ENCODE measurements at regions not wholly inside any gene's neighbourhood (a gene's known extent, or its start where the extent isn't known, plus 50 kb on each side); places are given as distances from the start of the nearest gene placed in this dataset.
A peak's percentile ranks its signal among the peaks of the same experiment; 100 is the strongest.

DNA sequence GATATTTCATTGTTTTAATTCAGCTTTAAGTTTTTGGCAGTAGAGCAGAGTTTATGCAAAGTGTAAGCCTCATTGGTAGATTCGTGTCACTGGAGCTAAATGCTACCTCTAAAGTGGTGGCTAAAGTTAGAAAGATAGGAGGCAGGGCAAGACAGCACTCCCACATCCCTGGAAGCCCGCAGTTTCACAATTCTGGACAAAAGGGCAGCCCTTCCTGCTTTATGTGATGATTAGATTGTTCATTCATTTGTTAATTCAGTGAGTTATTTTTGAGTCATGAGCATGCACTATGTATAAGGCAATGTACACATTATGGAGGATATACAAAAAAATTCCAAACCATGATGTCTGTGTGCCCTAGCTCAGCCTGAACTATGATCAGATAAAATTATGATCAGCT lies 52.1 kb upstream of the EIF3M start:
- in situ Hi-C loops (cut with MboI; ENCODE audit: low pct_unique_long_range_greater_than_20kb, low sequenced_read_pairs, unreplicated experiment) = no loop called here
- TF ChIP-seq, protein P1, sequence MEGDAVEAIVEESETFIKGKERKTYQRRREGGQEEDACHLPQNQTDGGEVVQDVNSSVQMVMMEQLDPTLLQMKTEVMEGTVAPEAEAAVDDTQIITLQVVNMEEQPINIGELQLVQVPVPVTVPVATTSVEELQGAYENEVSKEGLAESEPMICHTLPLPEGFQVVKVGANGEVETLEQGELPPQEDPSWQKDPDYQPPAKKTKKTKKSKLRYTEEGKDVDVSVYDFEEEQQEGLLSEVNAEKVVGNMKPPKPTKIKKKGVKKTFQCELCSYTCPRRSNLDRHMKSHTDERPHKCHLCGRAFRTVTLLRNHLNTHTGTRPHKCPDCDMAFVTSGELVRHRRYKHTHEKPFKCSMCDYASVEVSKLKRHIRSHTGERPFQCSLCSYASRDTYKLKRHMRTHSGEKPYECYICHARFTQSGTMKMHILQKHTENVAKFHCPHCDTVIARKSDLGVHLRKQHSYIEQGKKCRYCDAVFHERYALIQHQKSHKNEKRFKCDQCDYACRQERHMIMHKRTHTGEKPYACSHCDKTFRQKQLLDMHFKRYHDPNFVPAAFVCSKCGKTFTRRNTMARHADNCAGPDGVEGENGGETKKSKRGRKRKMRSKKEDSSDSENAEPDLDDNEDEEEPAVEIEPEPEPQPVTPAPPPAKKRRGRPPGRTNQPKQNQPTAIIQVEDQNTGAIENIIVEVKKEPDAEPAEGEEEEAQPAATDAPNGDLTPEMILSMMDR (IDR thresholded peaks at IDR 0.05; ENCODE audit: extremely low read depth, insufficient read depth, missing control alignments) = no peak
- DNase-seq (ENCODE audit: low spot score) = no peak

DNA sequence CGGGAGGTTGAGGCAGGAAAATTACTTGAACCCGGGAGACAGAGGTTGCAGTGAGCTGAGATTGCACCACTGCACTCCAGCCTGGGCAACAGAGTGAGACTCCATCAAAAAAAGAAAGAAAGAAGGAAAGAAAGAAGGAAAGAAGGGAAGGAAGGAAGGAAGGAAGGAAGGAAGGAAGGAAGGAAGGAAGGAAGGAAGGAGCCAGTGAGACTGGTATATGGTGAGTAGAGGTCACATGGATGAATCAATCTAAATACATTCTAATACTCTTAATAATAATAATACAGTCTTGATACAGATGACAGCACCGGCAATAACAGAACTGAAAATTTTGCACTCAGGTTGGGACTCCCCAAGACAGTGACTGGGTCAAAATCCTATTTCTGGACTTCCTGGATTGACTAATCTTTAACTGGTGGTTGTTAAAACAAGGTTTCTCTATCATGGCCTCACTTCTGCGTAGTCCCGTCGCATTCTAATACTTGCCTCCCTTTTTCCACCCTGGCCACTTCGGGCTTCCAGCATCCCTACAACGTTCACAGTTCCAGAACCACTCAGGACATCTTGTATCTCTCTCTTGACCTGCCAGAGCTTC lies 53.5 kb upstream of the EIF3M start:
- TF ChIP-seq, protein P1 (IDR thresholded peaks at IDR 0.05; ENCODE audit: extremely low read depth, insufficient read depth, missing control alignments) = no peak
- peak; percentile 73 for DNase-seq (ENCODE audit: low spot score)
- in situ Hi-C loops (cut with MboI; ENCODE audit: low pct_unique_long_range_greater_than_20kb, low sequenced_read_pairs, unreplicated experiment) = no loop called here

DNA sequence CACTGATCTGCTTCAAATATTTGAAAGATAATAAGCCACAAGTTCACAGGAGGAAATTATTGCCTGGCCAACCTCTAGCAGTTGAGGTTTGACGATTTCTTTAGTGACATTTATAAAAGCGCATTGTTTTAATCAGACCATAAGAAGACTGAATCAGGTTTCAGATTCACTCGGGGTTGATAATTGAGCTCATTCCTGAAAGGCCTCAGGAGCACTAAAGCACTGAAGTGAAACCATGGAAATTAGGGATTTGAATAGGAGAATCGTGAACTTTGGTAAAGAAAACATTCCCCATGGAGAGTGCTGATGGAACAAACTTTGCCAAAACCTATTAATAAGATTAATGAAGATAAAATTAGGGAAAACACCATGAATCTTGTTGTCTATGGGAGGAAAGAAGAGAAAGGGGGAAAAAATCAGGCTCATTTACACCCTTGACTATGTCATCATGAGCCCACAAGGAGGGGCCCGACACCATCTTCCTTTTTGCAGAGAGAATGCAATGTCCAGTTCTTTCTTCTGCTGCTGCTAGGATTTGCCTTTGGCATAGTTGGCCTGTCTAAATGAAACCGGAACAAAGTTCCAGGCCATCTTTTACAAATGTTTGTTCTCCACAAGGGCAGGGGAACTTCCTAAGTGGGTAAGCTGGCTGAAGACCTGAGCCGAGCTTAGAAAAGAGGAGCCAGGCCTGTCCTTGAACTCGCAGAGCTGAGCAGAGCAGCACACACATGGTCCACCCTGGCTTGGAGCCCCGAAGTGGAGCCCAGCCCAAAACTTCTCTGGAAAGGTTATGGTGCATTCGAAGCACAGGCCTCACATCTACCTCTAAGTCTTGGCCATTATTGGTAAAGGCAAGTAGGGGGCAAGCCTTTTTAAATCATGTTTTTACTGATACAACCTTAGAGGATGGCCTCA lies 56.1 kb upstream of the EIF3M start:
- TF ChIP-seq, protein P1 (IDR thresholded peaks at IDR 0.05; ENCODE audit: extremely low read depth, insufficient read depth, missing control alignments) = no peak
- in situ Hi-C loops (cut with MboI; ENCODE audit: low pct_unique_long_range_greater_than_20kb, low sequenced_read_pairs, unreplicated experiment) = no loop called here
- DNase-seq (ENCODE audit: low spot score) = no peak

DNA sequence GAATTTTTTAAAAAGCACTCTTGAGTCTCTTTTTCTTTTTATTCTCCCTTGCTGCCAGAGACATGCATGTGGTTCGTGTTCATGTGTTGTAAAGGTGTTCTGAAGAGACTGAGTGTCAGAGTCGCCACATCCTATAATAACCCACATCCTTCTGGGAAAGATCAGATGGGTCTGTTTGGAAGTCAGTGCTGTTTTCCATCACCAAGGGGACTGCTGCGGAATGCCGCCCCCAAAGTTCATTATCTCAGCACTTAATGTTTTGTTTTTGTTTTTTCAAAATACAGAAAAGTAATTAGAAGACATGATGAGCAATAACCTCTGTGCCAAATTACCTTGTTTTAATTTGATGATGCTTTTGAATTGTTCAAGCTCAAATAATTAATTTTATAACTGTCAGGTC lies 56.9 kb upstream of the EIF3M start:
- DNase-seq (ENCODE audit: low spot score) = no peak
- TF ChIP-seq, protein P1 (IDR thresholded peaks at IDR 0.05; ENCODE audit: extremely low read depth, insufficient read depth, missing control alignments) = no peak
- in situ Hi-C loops (cut with MboI; ENCODE audit: low pct_unique_long_range_greater_than_20kb, low sequenced_read_pairs, unreplicated experiment) = no loop called here

DNA sequence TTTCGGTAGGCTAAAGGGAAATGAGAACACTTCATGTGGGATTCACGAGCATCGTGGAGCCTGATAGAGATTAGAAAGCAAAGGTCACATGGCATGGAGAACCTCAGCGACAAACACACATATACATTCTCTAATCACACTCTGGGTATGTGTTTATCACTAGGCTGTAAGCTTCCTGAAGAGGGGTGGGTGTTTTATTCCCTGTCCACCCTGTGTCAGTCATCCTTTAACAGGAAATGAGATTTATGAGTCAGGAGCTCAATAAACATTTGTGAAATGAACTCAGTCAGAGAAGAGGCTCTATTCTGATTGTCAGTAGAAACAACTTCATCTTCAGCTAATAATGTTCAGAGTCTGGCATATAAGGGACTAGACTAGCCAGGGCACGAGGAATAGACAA lies 71.7 kb upstream of the EIF3M start:
- in situ Hi-C loops (cut with MboI; ENCODE audit: low pct_unique_long_range_greater_than_20kb, low sequenced_read_pairs, unreplicated experiment) = no loop called here
- DNase-seq (ENCODE audit: low spot score) = no peak
- TF ChIP-seq, protein P1 (IDR thresholded peaks at IDR 0.05; ENCODE audit: extremely low read depth, insufficient read depth, missing control alignments) = no peak

DNA sequence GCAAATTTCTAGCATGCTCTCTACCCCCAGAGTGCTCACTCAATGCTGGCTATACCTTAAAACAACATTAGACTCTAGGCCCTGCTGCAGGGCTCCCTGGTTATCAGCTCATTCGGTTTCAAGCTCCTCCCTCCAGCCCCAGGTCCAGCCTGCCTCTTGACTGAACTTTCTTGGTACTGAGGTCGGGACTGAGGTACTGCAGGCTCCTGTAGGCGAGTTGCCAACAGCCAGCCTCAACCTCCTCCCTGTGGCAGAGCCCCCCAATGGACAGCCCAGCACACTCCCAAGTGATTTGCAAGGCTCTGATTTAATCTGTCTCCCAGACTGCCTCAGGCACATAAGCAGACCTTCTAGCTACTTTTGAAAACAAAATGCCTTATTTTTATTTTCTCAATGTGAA lies 73.6 kb upstream of the EIF3M start:
- in situ Hi-C loops (cut with MboI; ENCODE audit: low pct_unique_long_range_greater_than_20kb, low sequenced_read_pairs, unreplicated experiment) = no loop called here
- no peak for DNase-seq (ENCODE audit: low spot score)
- TF ChIP-seq, protein P1 (IDR thresholded peaks at IDR 0.05; ENCODE audit: extremely low read depth, insufficient read depth, missing control alignments) = no peak

Data from GM13977 (cell line).